HG03108 (cell line): ENCODE measurements at regions not wholly inside any gene's neighbourhood (a gene's known extent, or its start where the extent isn't known, plus 50 kb on each side); places are given as distances from the start of the nearest gene placed in this dataset.

Experiments
- ATAC-seq: cut with Tn5 transposase; IDR thresholded peaks from one replicate; pipeline ENCODE4 v1.9.1; 2021; ENCODE audit warnings: moderate library complexity; ENCODE audit not compliant: unreplicated experiment

- ATAC-seq = no peak
These were observed 167.4 kb downstream of the BRD1 start for GRCh38 chr22:49660321-49660720.

GRCh38 chr22:49659924-49660315 lies 167.8 kb downstream of the BRD1 start:
- no peak for ATAC-seq

- no peak for ATAC-seq
These were observed 168.3 kb downstream of the BRD1 start for GRCh38 chr22:49659281-49659923.

- no peak for ATAC-seq
These were observed 168.8 kb downstream of the BRD1 start for GRCh38 chr22:49658902-49659280.

- no peak for ATAC-seq
These were observed 169.6 kb downstream of the BRD1 start for GRCh38 chr22:49657974-49658590.

GRCh38 chr22:49657275-49657973 lies 170.2 kb downstream of the BRD1 start:
- ATAC-seq = peak; percentile 52

- ATAC-seq = peak; percentile 46
These were observed 170.8 kb downstream of the BRD1 start for GRCh38 chr22:49656883-49657274.

GRCh38 chr22:49656291-49656851 lies 171.3 kb downstream of the BRD1 start:
- ATAC-seq = no peak

- ATAC-seq = no peak
These were observed 172.4 kb downstream of the BRD1 start for GRCh38 chr22:49655168-49655812.

- no peak for ATAC-seq
These were observed 177.1 kb downstream of the BRD1 start for GRCh38 chr22:49650336-49651241.

GRCh38 chr22:49649166-49650068 lies 178.3 kb downstream of the BRD1 start:
- no peak for ATAC-seq

- ATAC-seq = no peak
These were observed 179.6 kb downstream of the BRD1 start for GRCh38 chr22:49648053-49648452.

- ATAC-seq = no peak
These were observed 180.0 kb downstream of the BRD1 start for GRCh38 chr22:49647627-49648026.

- ATAC-seq = no peak
These were observed 180.8 kb downstream of the BRD1 start for GRCh38 chr22:49646876-49647275.

GRCh38 chr22:49645791-49646550 lies 181.7 kb downstream of the BRD1 start:
- ATAC-seq = no peak

GRCh38 chr22:49645257-49645656 lies 182.4 kb downstream of the BRD1 start:
- no peak for ATAC-seq

GRCh38 chr22:49643998-49644397 lies 183.7 kb downstream of the BRD1 start:
- no peak for ATAC-seq

- ATAC-seq = no peak
These were observed 184.2 kb downstream of the BRD1 start for GRCh38 chr22:49643466-49643865.

- ATAC-seq = no peak
These were observed 184.9 kb downstream of the BRD1 start for GRCh38 chr22:49642741-49643140.
